DOHH2 (cell line): ENCODE measurements at regions not wholly inside any gene's neighbourhood (a gene's known extent, or its start where the extent isn't known, plus 50 kb on each side); places are given as distances from the start of the nearest gene placed in this dataset.

Source experiments
- H3F3A ChIP-seq: fragments of 200-600 bp; sonication (generic), shearing (Covaris generic); 2 replicates; pipeline ENCODE4 v1.6.0; 2016; ENCODE audit warnings: antibody characterized with exemption, mild to moderate bottlenecking; ENCODE audit not compliant: control insufficient read depth, insufficient read depth
- H3K27ac ChIP-seq: fragments of 200-600 bp; sonication (generic); 2 replicates; pipeline ENCODE4 v1.5.1; 2014; ENCODE audit warnings: low read depth, mild to moderate bottlenecking, low read length, moderate library complexity
- H3K27me3 ChIP-seq: fragments of 200-600 bp; sonication (generic); 2 replicates; pipeline ENCODE4 v1.6.1; 2014; ENCODE audit warnings: mild to moderate bottlenecking, low read length, mixed read lengths; ENCODE audit not compliant: control insufficient read depth
- H3K36me3 ChIP-seq: fragments of 200-600 bp; sonication (generic); 2 replicates; pipeline ENCODE4 v1.6.1; 2014; ENCODE audit warnings: mild to moderate bottlenecking, low read length, moderate library complexity, mixed read lengths; ENCODE audit not compliant: control insufficient read depth
- H3K4me1 ChIP-seq: fragments of 200-600 bp; sonication (generic); 2 replicates; pipeline ENCODE4 v1.6.1; 2014; ENCODE audit warnings: mild to moderate bottlenecking, low read length, mixed read lengths; ENCODE audit not compliant: control insufficient read depth
- H3K4me2 ChIP-seq: fragments of 200-600 bp; sonication (generic); 2 replicates; pipeline ENCODE4 v1.6.0; 2014; ENCODE audit warnings: mild to moderate bottlenecking, low read length, moderate library complexity
- H3K4me3 ChIP-seq: fragments of 200-600 bp; sonication (generic); 2 replicates; pipeline ENCODE4 v1.5.1; 2014; ENCODE audit warnings: mild to moderate bottlenecking, low read length, mixed read lengths
- H3K79me2 ChIP-seq: fragments of 200-600 bp; sonication (generic); 2 replicates; pipeline ENCODE4 v1.6.1; 2014; ENCODE audit warnings: mild to moderate bottlenecking, low read length, mixed read lengths; ENCODE audit not compliant: control insufficient read depth
- H3K9me2 ChIP-seq: fragments of 200-600 bp; sonication (generic); replicated peaks from 2 replicates; pipeline ENCODE4 v1.6.1; 2014; ENCODE audit warnings: mild to moderate bottlenecking, low read length, mixed read lengths; ENCODE audit not compliant: control insufficient read depth
- H3K9me3 ChIP-seq: fragments of 200-600 bp; sonication (generic); 2 replicates; pipeline ENCODE4 v1.6.1; 2014; ENCODE audit warnings: antibody characterized with exemption, low read length, mixed read lengths; ENCODE audit not compliant: control insufficient read depth, insufficient read depth
- H4K20me1 ChIP-seq: fragments of 200-600 bp; sonication (generic); 2 replicates; pipeline ENCODE4 v1.6.0; 2014; ENCODE audit warnings: low read depth, mild to moderate bottlenecking, antibody characterized with exemption, low read length, moderate library complexity; ENCODE audit not compliant: control insufficient read depth, insufficient read depth
- CTCF ChIP-seq: fragments of 200-600 bp; sonication (generic); IDR thresholded peaks from one replicate; pipeline ENCODE4 v1.5.1; 2014; ENCODE audit warnings: antibody characterized with exemption, mild to moderate bottlenecking, low read depth, low read length; ENCODE audit not compliant: poor library complexity, severe bottlenecking
- EZH2phosphoT487 ChIP-seq: fragments of 200-600 bp; sonication (generic); IDR thresholded peaks from 2 replicates; pipeline ENCODE4 v1.6.1; 2017; ENCODE audit warnings: borderline replicate concordance, mild to moderate bottlenecking, antibody characterized with exemption, low read length, moderate library complexity, mixed read lengths

- TF ChIP-seq EZH2phosphoT487 (no peak), CTCF (no peak)
- no peaks in the 10 kb centered on the region for H4K20me1 ChIP-seq
- no peaks in the 10 kb centered on the region for H3K36me3 ChIP-seq
- no peaks in the 10 kb centered on the region for H3K9me2 ChIP-seq
- peaks cover 4% of the 10 kb centered on the region; the same call in 1 of the 2 replicates for H3K9me3 ChIP-seq
- no peaks in the 10 kb centered on the region for H3K4me1 ChIP-seq
- H3K27ac ChIP-seq = no peak overlapping the region
- no peaks in the 10 kb centered on the region for H3K79me2 ChIP-seq
- H3K4me2 ChIP-seq = no peak overlapping the region
- no peaks in the 10 kb centered on the region for H3K27me3 ChIP-seq
- no peaks in the 10 kb centered on the region for H3F3A ChIP-seq
- H3K4me3 ChIP-seq = no peak overlapping the region
Observed at GRCh38 chr22:27046086-27046485, 388.7 kb downstream of the MIAT start.

GRCh38 chr22:27046603-27047002 lies 389.2 kb downstream of the MIAT start:
- Histone ChIP-seq H3K27ac (no peak overlapping the region), H4K20me1 (no peaks in the 10 kb centered on the region), H3F3A (no peaks in the 10 kb centered on the region), H3K4me2 (no peak overlapping the region), H3K4me1 (no peaks in the 10 kb centered on the region), H3K4me3 (no peak overlapping the region), H3K27me3 (no peaks in the 10 kb centered on the region), H3K9me2 (no peaks in the 10 kb centered on the region), H3K9me3 (peaks cover 4% of the 10 kb centered on the region; the same call in 1 of the 2 replicates), H3K36me3 (no peaks in the 10 kb centered on the region), H3K79me2 (no peaks in the 10 kb centered on the region)
- TF ChIP-seq CTCF (no peak), EZH2phosphoT487 (no peak)

GRCh38 chr22:27050771-27051170 lies 393.4 kb downstream of the MIAT start:
- H3K27ac ChIP-seq = no peak overlapping the region
- peaks cover 4% of the 10 kb centered on the region; the same call in 1 of the 2 replicates for H3K9me3 ChIP-seq
- TF ChIP-seq EZH2phosphoT487 = no peak
- no peak for TF ChIP-seq CTCF
- no peak overlapping the region for H3K4me2 ChIP-seq
- H4K20me1 ChIP-seq = no peaks in the 10 kb centered on the region
- H3K9me2 ChIP-seq = no peaks in the 10 kb centered on the region
- H3K36me3 ChIP-seq = no peaks in the 10 kb centered on the region
- no peak overlapping the region for H3K4me3 ChIP-seq
- no peaks in the 10 kb centered on the region for H3K27me3 ChIP-seq
- H3K4me1 ChIP-seq = no peaks in the 10 kb centered on the region
- no peaks in the 10 kb centered on the region for H3F3A ChIP-seq
- H3K79me2 ChIP-seq = no peaks in the 10 kb centered on the region

GRCh38 chr22:27051407-27051806 lies 394.0 kb downstream of the MIAT start:
- Histone ChIP-seq H3K79me2 (no peaks in the 10 kb centered on the region), H3F3A (no peaks in the 10 kb centered on the region), H3K9me2 (no peaks in the 10 kb centered on the region), H3K27ac (no peak overlapping the region), H3K4me2 (no peak overlapping the region), H4K20me1 (no peaks in the 10 kb centered on the region), H3K4me3 (no peak overlapping the region), H3K27me3 (no peaks in the 10 kb centered on the region), H3K36me3 (no peaks in the 10 kb centered on the region), H3K4me1 (no peaks in the 10 kb centered on the region), H3K9me3 (peaks cover 4% of the 10 kb centered on the region; the same call in 1 of the 2 replicates)
- TF ChIP-seq CTCF (no peak), EZH2phosphoT487 (no peak)
